SJCRH30 (cell line): ENCODE measurements at regions not wholly inside any gene's neighbourhood (a gene's known extent, or its start where the extent isn't known, plus 50 kb on each side); places are given as distances from the start of the nearest gene placed in this dataset.

Experiments
- DNase-seq, 2 experiments: peaks; one replicate each; pipeline ENCODE4 v3.0.0-alpha.2; 2015 to 2020
- H3K27ac ChIP-seq: fragments of 250-450 bp; sonication (Bioruptor Pico); 2 replicates; pipeline ENCODE4 v1.5.1; 2020; ENCODE audit warnings: mild to moderate bottlenecking, moderate library complexity
- H3K27me3 ChIP-seq: fragments of 250-450 bp; sonication (Bioruptor Pico); 2 replicates; pipeline ENCODE4 v1.5.1; 2020; ENCODE audit warnings: mild to moderate bottlenecking, moderate library complexity
- H3K36me3 ChIP-seq: fragments of 250-450 bp; sonication (Bioruptor Pico); 2 replicates; pipeline ENCODE4 v1.5.1; 2020; ENCODE audit warnings: mild to moderate bottlenecking, moderate library complexity
- H3K4me1 ChIP-seq: fragments of 250-450 bp; sonication (Bioruptor Pico); 2 replicates; pipeline ENCODE4 v1.5.1; 2020; ENCODE audit warnings: mild to moderate bottlenecking, moderate library complexity
- H3K4me3 ChIP-seq: fragments of 250-450 bp; sonication (Bioruptor Pico); 2 replicates; pipeline ENCODE4 v1.5.1; 2020; ENCODE audit warnings: mild to moderate bottlenecking, moderate library complexity
- H3K9me3 ChIP-seq: fragments of 250-450 bp; sonication (Bioruptor Pico); replicated peaks from 2 replicates; pipeline ENCODE4 v1.5.1; 2020; ENCODE audit warnings: mild to moderate bottlenecking, moderate library complexity

DNA sequence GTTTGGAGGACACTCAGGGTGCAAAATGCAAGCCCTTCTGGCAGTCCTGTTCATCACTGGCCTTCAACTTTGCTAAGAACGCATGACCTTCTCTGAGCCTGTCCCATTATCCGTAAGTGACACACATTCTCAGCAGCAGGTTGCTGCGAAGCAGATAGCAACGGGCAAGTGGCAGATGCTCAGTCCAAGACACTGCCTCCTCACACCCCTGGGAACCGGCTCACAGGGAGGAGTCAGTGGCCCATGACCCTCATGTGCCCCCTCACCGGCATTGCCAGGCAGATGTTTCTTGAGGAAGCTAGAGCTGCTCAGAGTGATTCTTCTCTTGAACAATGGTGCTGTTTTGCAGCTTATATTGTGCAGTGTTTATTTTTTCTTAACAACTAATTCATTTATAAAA lies 737.2 kb upstream of the HS6ST1 start:
- H3K27ac ChIP-seq, result no peak overlapping the region
- H3K27me3 ChIP-seq, result no peaks in the 10 kb centered on the region
- peaks cover 2% of the 10 kb centered on the region; the same call in 1 of the 2 replicates for H3K9me3 ChIP-seq
- no peak overlapping the region for H3K4me3 ChIP-seq
- DNase-seq, result no peak
- H3K4me1 ChIP-seq, result no peaks in the 10 kb centered on the region
- H3K36me3 ChIP-seq, result no peaks in the 10 kb centered on the region

DNA sequence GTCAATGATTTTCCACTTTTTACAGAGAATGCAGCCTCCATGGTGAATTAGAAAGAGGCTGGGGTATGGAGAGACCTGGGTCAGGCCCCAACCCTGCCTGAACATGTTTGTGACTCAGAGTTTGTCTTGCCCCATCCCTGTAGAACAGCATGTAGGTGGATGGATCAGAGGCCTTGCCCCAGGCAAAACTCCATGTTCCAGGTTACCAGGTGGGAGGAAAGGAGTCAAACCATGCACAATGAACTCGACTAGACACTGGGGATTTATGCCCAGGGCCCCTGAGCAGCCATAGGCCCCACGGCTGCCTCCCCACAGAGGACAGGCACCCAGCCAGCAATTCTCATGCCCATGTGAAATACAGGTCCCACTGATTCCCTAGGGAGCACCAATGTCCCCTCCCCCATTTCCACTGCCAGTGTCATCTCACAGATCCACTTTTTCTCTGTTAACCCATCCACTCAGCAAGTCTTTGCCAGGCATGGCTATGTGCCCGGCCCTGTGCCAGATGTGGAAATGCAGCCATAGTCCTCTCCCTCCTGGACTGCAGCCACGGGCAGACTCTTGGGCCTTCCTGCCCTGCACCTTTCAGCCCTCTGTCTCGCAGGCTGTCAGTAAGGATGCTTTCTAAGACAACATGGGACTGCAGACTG lies 737.8 kb upstream of the HS6ST1 start:
- peaks cover 1% of the 10 kb centered on the region; the same call in 1 of the 2 replicates for H3K9me3 ChIP-seq
- no peaks in the 10 kb centered on the region for H3K36me3 ChIP-seq
- no peaks in the 10 kb centered on the region for H3K4me1 ChIP-seq
- H3K4me3 ChIP-seq, result no peak overlapping the region
- DNase-seq, result no peak
- no peaks in the 10 kb centered on the region for H3K27me3 ChIP-seq
- H3K27ac ChIP-seq, result no peak overlapping the region

DNA sequence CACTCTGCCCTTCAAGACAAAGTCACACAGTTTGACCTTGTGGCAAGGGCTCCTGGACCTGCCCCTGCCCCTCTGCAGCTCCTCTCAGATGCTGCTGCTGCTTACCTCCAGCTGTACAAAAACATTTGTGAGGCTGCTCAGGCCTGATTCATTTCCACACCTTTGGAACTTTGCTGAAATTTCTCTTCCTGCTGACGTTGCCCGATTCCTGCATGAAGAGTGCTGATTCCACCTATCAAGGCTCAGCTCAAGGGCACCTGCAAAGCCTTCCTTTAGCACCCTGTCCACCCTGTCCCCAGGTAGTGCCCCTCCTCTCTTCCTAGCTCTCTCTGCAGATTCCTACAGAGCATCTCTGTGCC lies 738.3 kb upstream of the HS6ST1 start:
- no peaks in the 10 kb centered on the region for H3K36me3 ChIP-seq
- no peaks in the 10 kb centered on the region for H3K4me1 ChIP-seq
- no peak overlapping the region for H3K27ac ChIP-seq
- H3K27me3 ChIP-seq, result no peaks in the 10 kb centered on the region
- H3K9me3 ChIP-seq, result no peaks in the 10 kb centered on the region; the same call in 1 of the 2 replicates
- no peak for DNase-seq
- no peak overlapping the region for H3K4me3 ChIP-seq

DNA sequence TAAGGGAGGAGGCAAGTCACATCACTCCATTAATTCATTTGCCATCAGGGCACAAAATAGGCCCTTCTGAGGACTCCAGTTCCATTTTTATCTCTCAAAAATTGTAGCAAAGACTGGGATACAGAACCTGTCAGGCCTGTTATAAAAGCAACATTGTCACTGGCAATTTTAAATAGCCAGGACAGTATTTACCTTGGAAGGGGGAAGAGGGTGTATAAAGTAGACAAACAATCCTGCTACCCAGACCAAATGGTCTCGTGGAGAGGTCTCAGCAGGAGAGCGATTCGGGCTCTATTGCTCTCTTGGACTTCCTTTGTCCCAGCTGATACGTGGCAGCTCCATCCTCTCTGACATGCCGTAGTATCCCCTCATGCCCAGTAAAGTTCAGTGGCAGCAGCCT lies 740.3 kb upstream of the HS6ST1 start:
- no peaks in the 10 kb centered on the region for H3K27me3 ChIP-seq
- no peaks in the 10 kb centered on the region for H3K4me1 ChIP-seq
- no peak overlapping the region for H3K4me3 ChIP-seq
- H3K9me3 ChIP-seq, result no peaks in the 10 kb centered on the region
- no peak overlapping the region for H3K27ac ChIP-seq
- H3K36me3 ChIP-seq, result no peaks in the 10 kb centered on the region
- no peak for DNase-seq

DNA sequence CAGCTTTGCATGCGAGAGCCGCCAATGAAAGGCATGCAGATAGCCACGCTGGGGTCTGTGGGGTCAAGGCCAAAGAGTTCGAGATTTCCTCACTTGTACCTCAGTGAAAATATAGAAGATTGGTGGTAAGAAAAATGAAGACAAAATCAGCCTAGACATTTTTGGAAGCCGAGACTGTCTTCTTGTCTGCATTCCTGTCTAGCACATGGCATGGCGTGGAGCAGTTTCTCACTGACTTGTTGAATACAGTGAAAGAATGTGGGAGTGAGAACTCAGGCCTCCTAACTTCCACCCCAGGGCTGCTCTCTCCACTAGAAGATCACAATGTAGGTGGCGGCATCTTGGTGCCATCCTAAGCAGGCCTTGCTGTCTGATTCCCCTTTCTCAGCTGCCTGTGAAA lies 740.8 kb upstream of the HS6ST1 start:
- Histone ChIP-seq H3K36me3 (no peaks in the 10 kb centered on the region), H3K4me1 (no peaks in the 10 kb centered on the region), H3K27ac (no peak overlapping the region), H3K27me3 (no peaks in the 10 kb centered on the region), H3K9me3 (no peaks in the 10 kb centered on the region), H3K4me3 (no peak overlapping the region)
- no peak for DNase-seq

DNA sequence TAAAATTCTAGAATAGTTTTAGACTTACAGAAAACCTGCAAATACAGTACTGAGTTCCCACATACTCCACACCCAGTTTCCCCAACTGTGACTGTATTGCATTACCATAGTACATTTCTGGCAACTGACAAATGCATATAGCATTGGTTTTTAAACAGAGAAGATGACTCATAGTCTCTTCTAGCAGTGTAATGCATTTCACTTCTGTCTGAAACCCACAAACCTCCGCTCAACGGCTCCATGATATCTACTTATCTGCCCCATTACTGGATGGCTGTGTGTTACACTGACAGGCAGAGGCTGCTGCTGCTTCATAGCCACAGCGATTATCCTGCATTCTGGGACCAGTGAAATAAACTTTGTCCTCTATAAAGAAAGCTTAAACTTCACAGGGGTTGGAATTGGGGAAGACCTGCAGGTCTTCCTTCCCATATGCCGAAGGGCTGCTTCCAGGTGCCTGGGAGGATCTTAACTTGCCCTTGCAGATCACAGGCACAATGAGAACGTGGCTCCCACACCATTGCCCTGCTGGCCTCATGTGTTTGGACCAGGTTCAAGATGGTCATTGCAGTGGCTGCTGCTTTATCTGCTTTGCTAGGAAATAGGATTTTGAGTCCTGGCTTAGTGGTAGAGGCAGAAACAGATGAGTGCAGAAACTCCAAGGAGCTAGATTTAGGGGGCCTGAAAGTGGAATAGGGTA lies 742.6 kb upstream of the HS6ST1 start:
- Histone ChIP-seq H3K9me3 (no peaks in the 10 kb centered on the region), H3K36me3 (no peaks in the 10 kb centered on the region), H3K4me3 (no peak overlapping the region), H3K27ac (no peak overlapping the region), H3K4me1 (no peaks in the 10 kb centered on the region), H3K27me3 (no peaks in the 10 kb centered on the region)
- DNase-seq, result peak in 1 of 2 experiments; percentile 28

DNA sequence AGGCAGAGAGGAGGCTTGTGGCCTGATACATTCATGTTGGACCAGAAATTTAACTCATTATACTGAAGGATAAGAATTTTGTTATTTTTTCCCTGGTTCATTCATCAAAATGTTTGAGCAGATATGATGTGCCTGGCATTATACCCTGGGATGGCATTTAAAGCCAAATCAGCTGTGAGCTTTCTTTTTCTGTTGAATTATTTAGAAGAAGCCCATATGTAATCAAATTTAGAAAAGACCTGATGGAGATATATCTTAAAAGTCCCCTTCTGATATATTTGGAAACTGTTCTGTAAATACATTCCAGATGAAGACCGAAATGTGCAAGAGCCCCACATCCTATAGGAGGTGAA lies 743.1 kb upstream of the HS6ST1 start:
- DNase-seq, result no peak
- Histone ChIP-seq H3K9me3 (no peaks in the 10 kb centered on the region), H3K27me3 (no peaks in the 10 kb centered on the region), H3K4me1 (no peaks in the 10 kb centered on the region), H3K27ac (no peak overlapping the region), H3K36me3 (no peaks in the 10 kb centered on the region), H3K4me3 (no peak overlapping the region)

DNA sequence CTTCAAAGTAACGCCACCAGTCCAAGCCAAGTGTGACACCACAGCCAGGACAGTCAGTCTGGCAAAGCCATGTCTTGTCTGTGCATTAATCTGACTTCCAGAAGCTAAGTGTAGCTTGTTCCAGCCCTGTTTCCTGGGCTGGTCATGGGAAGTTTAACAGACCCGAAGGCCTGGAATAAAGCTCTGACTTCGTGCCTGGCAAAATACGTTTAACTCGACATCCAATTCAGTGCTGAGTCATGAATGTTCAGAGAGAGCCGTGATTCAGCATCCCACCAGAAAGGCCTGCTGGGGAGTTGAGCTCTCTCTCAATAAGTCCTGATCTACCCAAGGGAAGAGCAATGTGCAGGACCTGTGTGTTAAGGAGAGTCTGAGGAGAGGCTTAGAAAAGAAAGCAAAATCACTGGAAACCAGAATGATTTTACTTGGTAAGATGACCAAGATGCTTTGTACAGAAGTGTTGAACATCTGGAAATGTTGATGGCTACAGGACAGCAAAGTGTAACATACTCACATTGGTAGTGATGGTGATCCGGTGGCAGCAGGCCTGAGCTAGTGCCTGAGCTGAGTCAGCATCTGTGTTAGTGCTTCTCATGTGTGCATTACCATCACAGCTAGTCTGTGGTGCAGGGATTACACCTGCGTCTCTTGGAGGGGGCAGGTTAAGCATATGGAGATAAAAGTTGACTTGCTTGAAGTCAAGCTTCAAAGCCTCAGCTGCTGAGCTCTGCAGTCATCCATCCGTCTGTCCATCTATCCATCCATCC lies 743.7 kb upstream of the HS6ST1 start:
- Histone ChIP-seq H3K36me3 (no peaks in the 10 kb centered on the region), H3K4me1 (no peaks in the 10 kb centered on the region), H3K4me3 (no peak overlapping the region), H3K9me3 (no peaks in the 10 kb centered on the region), H3K27me3 (no peaks in the 10 kb centered on the region), H3K27ac (no peak overlapping the region)
- DNase-seq, result no peak

DNA sequence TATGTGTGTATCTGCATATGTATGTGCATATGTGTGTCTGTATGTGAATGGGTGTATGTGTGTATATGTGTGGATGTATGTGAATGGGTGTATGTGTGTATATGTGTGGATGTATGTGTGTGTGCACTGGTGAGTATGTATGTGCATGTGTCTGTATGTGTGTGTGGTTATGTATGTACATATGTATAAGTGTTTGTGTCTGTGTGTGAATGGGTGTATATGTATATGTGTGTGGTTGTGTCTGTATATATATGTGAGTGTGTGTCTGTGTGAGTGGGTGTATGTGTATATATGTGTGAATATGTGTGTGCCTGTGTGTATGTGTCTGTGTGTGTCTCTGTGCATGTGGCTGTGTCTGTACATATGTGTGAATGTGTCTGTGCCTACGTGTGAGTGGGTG lies 748.4 kb upstream of the HS6ST1 start:
- Histone ChIP-seq H3K27me3 (no peaks in the 10 kb centered on the region), H3K4me3 (no peak overlapping the region), H3K27ac (no peak overlapping the region), H3K36me3 (no peaks in the 10 kb centered on the region), H3K4me1 (no peaks in the 10 kb centered on the region), H3K9me3 (no peaks in the 10 kb centered on the region)
- DNase-seq, result no peak

DNA sequence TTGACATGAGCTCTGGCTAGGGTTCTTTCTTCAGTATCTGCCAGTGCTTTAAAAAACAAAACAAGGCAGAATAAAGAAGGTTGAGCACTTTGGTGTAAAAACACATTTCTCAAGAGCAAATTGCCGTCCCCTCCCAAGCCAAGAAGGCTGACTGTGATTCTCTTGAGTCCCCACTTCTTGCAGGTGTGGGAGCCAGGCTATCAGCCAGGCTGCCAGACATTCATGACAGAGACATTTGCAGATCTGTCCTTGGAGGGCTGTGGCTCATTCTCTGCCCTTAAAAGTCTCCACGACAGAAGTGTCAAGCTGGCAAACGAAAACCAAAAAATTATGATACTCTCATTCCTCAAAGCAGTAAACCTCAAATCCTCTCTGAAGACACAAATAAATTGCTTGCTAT lies 749.3 kb upstream of the HS6ST1 start:
- H3K4me1 ChIP-seq, result no peaks in the 10 kb centered on the region
- H3K27me3 ChIP-seq, result no peaks in the 10 kb centered on the region

DNA sequence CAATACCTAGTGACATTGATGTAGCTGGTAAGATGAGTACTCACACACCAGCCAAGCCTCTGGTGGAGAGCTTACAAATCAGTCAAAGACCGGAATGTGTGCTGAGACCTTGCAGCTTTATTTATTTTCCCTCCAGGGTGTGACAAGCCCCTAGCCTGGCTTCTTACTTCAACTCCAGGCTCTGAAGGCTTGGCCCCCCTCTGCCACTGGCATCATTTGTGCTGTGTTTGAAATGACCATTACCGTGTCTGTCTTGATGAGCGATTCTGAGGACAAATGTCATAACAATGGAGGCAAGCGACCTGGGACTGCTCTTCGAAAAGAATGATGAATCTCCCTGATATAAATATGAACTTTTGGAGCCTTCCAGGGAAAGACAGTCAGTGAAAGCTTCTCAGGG lies 749.9 kb upstream of the HS6ST1 start:
- no peaks in the 10 kb centered on the region for H3K27me3 ChIP-seq
- no peaks in the 10 kb centered on the region for H3K9me3 ChIP-seq
- H3K36me3 ChIP-seq, result no peaks in the 10 kb centered on the region
- no peaks in the 10 kb centered on the region for H3K4me1 ChIP-seq
- no peak overlapping the region for H3K27ac ChIP-seq
- no peak for DNase-seq
- H3K4me3 ChIP-seq, result no peak overlapping the region

More for the DNA sequence above, 749.3 kb upstream of the HS6ST1 start:
- no peaks in the 10 kb centered on the region for H3K36me3 ChIP-seq
- DNase-seq, result no peak
- no peak overlapping the region for H3K27ac ChIP-seq
- no peaks in the 10 kb centered on the region for H3K9me3 ChIP-seq
- no peak overlapping the region for H3K4me3 ChIP-seq

DNA sequence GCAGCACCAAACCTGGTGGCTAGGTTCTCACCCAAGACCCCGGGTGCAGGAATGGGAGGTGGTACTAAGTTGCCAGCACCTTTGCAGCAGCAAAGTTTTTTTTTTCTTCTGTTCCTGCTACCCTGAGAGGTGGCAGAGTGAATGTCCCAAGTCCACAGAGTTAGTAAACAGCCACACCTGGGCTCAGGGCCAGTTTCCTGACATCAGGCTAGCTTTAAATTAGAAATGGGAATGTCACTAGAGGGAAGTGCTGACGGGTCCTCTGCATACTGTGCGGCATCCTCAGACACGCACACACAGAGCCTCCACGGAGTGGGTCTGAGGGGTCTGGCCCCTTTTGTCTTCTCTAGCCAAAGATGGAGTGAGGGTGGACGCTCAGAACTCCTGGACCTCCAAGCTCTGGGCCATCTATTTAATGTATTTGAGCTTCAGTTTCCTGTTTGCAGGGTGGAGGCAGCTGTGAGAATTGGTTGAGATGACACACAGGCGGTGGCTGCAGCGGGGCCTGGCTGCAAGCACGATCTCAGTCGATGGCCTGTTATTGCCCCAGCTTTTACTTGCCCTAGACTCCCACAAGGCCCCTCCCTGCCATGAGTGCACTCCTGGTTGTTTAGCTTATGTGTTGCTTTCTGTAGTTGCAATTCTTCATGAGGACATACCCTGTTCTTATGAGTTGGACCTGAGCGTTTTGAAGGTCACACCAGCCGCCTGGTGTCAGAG lies 751.4 kb upstream of the HS6ST1 start:
- Histone ChIP-seq H3K27ac (no peak overlapping the region), H3K9me3 (no peaks in the 10 kb centered on the region), H3K36me3 (no peaks in the 10 kb centered on the region), H3K27me3 (no peaks in the 10 kb centered on the region), H3K4me3 (no peak overlapping the region), H3K4me1 (no peaks in the 10 kb centered on the region)
- no peak for DNase-seq

DNA sequence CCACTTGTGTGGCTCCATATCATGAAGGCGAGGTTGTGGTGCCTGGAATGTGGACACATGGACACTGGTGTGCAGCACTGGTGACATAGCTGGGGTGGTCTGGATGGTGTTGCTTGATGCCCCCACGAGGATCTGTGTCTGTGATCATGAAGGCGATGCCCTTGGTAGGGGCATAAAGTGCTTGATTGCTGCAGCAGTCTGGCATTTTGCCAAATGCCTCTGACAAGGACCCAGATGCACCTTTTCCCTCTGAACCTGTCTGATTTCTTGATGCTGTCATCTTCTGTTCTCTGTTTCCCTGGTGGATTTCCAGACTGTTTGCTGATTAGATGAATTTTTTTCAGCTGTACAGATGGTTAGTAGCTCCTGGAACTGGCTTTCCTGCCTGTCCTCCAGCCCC lies 752.0 kb upstream of the HS6ST1 start:
- DNase-seq, result no peak
- Histone ChIP-seq H3K27me3 (no peaks in the 10 kb centered on the region), H3K4me3 (no peak overlapping the region), H3K36me3 (no peaks in the 10 kb centered on the region), H3K9me3 (no peaks in the 10 kb centered on the region), H3K4me1 (no peaks in the 10 kb centered on the region), H3K27ac (no peak overlapping the region)

DNA sequence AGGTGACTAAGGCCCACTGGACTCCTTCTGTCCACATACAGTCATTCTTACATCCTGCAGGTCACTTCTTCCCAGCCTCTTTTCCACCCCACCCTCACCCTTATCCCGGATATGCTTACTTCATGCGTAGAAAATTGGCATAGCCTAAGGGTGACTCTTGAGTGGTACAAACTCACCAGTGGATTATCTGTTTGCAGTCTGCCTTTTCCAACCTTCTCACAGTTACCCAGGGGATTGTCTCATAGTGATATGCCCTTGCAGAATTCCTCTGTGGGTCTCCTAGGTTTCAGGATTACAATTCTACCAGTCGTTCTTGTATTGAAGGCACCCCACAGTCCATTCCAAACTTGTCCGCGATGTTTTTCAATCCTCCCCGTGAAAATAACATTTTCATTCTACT lies 752.9 kb upstream of the HS6ST1 start:
- Histone ChIP-seq H3K36me3 (no peaks in the 10 kb centered on the region), H3K9me3 (no peaks in the 10 kb centered on the region), H3K4me1 (no peaks in the 10 kb centered on the region), H3K27ac (no peak overlapping the region), H3K27me3 (no peaks in the 10 kb centered on the region), H3K4me3 (no peak overlapping the region)
- DNase-seq, result peak in 1 of 2 experiments; percentile 21

DNA sequence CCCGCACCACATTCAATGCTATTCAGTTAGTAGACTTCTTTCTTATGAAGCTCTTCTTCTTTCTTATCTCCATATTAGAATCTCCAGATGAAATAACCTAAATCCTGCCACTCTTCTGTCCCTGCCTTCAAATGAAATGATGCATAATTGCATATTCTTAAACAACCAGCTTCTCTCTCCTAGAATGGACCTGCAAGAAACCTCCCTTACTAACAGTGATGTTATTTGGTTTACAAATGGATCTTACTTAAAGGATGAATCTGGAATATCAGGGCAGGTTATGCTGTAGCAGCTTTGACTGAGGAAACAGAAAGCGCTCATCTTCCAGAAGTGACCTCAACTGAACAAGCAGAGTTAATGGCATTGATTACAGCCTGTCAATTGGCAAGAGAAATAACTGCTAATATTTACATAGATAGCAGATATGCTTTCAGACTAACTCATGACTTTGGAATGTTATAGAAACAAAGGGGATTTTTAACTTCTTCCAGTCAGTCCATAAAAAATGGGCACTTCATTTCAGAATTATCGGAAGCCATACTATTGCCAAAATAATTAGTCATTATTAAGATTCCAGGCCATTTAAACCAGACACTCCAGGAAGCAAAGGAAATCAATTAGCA lies 755.7 kb upstream of the HS6ST1 start:
- no peak overlapping the region for H3K27ac ChIP-seq
- no peaks in the 10 kb centered on the region for H3K36me3 ChIP-seq
- DNase-seq, result no peak
- H3K4me1 ChIP-seq, result no peaks in the 10 kb centered on the region
- H3K4me3 ChIP-seq, result no peak overlapping the region
- no peaks in the 10 kb centered on the region for H3K9me3 ChIP-seq
- H3K27me3 ChIP-seq, result no peaks in the 10 kb centered on the region
